ENCODE measurements at regions not wholly inside any gene's neighbourhood (a gene's known extent, or its start where the extent isn't known, plus 50 kb on each side); places are given as distances from the start of the nearest gene placed in this dataset.

GRCh38 chr7:20474249-20474648, 141.2 kb upstream of the ABCB5 start:
- TF ChIP-seq CTCF (IDR thresholded peaks at IDR 0.05) (no peak), POLR2A (IDR thresholded peaks at IDR 0.05) (no peak)
